LHCN-M2 (cell line): ENCODE measurements at regions not wholly inside any gene's neighbourhood (a gene's known extent, or its start where the extent isn't known, plus 50 kb on each side); places are given as distances from the start of the nearest gene placed in this dataset.

Source experiments
- DNase-seq: peaks from one replicate; pipeline ENCODE4 v3.0.0-alpha.2; 2012; ENCODE audit warnings: low read depth

DNA sequence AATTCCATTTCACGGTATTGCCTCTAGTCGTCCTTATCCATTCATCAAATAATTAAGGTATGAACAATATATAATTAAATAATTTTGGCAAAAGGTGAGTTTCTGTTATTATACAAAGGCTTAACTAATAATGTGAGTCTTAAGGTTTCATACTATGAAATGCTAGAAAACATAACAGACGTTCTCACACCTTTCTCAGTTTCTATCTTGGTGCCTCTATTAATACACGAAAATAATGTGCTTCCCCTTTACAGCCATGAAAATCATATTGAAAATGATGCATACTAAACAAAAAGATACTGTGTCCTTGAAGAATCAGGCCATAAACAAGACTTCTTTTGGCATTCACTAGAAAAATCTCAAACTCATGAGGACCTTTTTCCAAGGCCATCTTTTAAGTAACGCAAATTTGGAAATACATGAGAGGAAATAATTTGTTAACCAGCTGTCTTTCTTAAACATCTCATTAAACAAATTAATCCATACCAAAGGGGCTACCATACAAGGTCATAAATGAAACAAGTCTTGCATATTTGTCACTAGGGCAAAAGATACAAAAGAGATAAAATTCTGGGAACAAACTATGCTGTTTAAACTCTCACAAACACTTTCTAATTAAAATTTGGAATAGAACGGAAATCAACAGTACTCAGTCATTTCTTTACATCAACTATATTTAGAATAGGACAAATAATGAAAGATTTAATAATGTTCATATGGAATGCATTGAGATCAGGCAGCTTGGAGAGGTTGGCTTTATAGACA is 53.9 kb upstream of the CAV2 start:
- no peak for DNase-seq

DNA sequence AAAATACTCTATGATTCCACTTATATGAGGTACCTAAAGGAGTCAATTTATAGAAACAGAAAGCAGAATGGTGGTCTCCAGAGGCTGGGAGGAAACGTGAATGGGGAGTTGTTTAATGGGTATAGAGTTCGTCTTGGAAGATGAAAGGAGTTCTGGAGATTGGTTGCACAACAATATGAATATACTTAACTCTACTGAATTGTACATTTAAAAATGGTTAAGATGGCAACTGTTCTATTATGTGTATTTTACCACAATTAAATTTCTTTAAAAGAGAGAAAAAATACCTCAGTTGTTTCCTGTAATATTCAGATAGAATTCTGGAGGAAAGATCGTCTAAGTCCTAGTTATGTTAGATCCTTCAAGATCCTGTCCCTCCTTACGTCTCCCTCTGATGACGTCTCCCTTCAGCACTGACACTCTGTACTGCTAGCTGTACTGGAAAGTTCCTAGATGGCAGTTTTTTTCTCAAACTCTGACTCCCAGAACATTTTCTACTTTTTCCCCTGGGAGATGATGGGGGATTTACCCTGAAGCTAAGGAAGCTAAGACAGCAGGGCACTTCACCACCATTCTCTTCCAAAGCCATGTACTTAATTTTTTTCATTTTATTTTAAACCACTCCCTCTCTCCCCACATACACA is 53.2 kb upstream of the CAV2 start:
- peak; percentile 85 for DNase-seq

DNA sequence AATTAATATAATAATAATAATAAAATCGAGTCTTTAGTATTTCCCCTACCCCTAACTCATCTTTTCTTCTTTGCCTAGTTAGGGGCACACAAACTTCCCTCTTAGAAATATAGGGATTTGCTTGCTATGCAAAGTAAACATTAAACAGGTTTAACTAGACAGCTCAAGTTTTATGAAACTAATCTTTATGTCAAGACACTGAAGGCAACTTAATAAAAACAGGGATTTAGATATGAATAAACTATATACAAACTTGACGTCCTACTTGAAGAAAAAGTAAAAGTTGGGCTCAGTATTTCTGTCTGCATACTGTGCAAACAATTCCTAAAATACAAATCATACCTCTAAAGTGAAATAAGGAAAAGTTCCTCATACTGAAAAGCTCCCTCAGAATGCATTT is 52.1 kb upstream of the CAV2 start:
- no peak for DNase-seq

DNA sequence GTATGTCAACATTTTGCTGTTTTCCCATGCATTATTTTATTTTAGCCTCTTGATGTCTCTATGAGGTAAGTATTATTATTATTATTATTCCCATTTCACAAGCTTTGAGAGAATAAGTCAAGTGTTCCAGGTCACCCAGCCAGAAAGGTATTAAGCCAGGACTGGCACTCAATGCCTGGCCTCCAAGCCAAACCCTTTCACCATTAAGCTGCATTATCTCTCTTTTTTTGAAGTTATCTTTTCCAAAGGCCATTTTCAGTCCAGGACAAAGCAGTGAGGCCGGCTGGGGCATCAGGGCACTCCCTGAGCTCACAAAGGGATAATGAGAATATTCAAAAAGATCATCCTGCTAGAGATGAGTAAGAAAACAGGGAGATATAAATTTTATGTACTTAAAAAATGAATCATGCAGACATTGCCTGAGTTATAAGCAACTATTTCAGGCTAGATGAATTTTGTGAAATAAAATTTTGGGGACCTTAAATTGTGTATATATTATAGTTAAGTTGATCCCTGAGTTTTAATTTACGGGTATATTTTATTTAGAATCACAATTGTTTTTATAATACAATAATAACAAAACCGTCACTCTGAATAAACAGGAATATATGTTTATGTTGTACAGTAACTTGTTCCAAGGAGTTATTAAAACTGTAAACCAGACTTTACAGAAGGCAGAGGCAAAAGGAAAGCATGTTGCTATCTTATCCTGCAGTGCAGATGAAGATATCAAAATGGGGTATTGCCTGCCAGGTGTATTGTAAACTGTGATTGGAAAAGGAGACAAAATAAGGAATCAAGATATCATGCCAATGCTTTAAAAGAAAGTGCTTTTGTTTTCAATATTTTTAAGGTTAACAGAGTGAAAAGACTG is 51.3 kb upstream of the CAV2 start:
- DNase-seq = peak; percentile 46

DNA sequence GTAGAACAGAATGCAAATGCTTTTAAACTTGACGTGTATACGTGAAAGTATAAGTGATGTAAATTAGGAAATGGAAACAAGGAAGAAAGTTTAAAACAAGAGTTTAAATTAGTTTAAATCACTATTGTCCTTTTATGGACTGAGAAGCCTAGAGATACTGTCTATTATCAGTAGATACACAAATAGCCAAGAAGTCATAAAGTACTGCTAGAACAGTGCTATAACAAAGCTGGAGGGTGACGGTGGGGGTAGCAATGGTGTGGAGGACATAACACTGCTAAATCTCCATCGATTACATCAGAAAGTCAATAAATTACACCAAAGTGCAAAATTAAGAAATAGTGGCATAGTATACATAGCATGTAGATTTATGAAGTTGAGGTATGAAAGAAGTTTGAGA is 50.1 kb upstream of the CAV2 start:
- DNase-seq = no peak
